NCI-H1417 treated with DMSO at 0.1 percent for 48 hours (cell line): ENCODE measurements at regions not wholly inside any gene's neighbourhood (a gene's known extent, or its start where the extent isn't known, plus 50 kb on each side); places are given as distances from the start of the nearest gene placed in this dataset.

ENCODE experiments used
- DNase-seq: peaks from one replicate; lab custom pipeline; 2025; lab: John Stamatoyannopoulos, UW

GRCh38 chr2:611519-611918, 65.7 kb downstream of the TMEM18 start:
- no peak for DNase-seq

GRCh38 chr2:610491-610890, 66.7 kb downstream of the TMEM18 start:
- no peak for DNase-seq

- DNase-seq: no peak
Measured at GRCh38 chr2:609881-610280, 67.3 kb downstream of the TMEM18 start.

GRCh38 chr2:609449-609848, 67.8 kb downstream of the TMEM18 start:
- DNase-seq: no peak

GRCh38 chr2:608711-609110, 68.5 kb downstream of the TMEM18 start:
- no peak for DNase-seq

GRCh38 chr2:608297-608696, 68.9 kb downstream of the TMEM18 start:
- DNase-seq: no peak

GRCh38 chr2:607709-608108, 69.5 kb downstream of the TMEM18 start:
- no peak for DNase-seq

GRCh38 chr2:607172-607571, 70.0 kb downstream of the TMEM18 start:
- no peak for DNase-seq

- DNase-seq: no peak
Measured at GRCh38 chr2:605674-606608, 71.3 kb downstream of the TMEM18 start.

GRCh38 chr2:604854-605524, 72.2 kb downstream of the TMEM18 start:
- DNase-seq: no peak

- no peak for DNase-seq
Measured at GRCh38 chr2:604385-604784, 72.8 kb downstream of the TMEM18 start.

GRCh38 chr2:603869-604268, 73.3 kb downstream of the TMEM18 start:
- DNase-seq: no peak

- no peak for DNase-seq
Measured at GRCh38 chr2:603427-603826, 73.8 kb downstream of the TMEM18 start.

GRCh38 chr2:602571-603359, 74.4 kb downstream of the TMEM18 start:
- no peak for DNase-seq

GRCh38 chr2:601806-602455, 75.3 kb downstream of the TMEM18 start:
- no peak for DNase-seq

- no peak for DNase-seq
Measured at GRCh38 chr2:601387-601698, 75.9 kb downstream of the TMEM18 start.

- DNase-seq: no peak
Measured at GRCh38 chr2:600542-601386, 76.4 kb downstream of the TMEM18 start.

- DNase-seq: no peak
Measured at GRCh38 chr2:599601-600000, 77.6 kb downstream of the TMEM18 start.

GRCh38 chr2:598058-598802, 79.0 kb downstream of the TMEM18 start:
- no peak for DNase-seq

- DNase-seq: no peak
Measured at GRCh38 chr2:595831-596592, 81.2 kb downstream of the TMEM18 start.
